DND-41 (cell line): ENCODE measurements at regions not wholly inside any gene's neighbourhood (a gene's known extent, or its start where the extent isn't known, plus 50 kb on each side); places are given as distances from the start of the nearest gene placed in this dataset.

Experiments
- EZH2 ChIP-seq: IDR thresholded peaks from 3 replicates; pipeline ENCODE4 v1.6.1; 2012; ENCODE audit warnings: borderline replicate concordance, low read depth, mild to moderate bottlenecking, moderate library complexity, low read length, inconsistent platforms; ENCODE audit not compliant: severe bottlenecking
- TF ChIP-seq, protein P1 (sequence below): IDR thresholded peaks from 2 replicates; pipeline ENCODE4 v1.5.1; 2012; ENCODE audit warnings: borderline replicate concordance, low read length, moderate library complexity, mild to moderate bottlenecking; ENCODE audit not compliant: poor library complexity, severe bottlenecking; ENCODE audit errors: extremely low read depth

DNA sequence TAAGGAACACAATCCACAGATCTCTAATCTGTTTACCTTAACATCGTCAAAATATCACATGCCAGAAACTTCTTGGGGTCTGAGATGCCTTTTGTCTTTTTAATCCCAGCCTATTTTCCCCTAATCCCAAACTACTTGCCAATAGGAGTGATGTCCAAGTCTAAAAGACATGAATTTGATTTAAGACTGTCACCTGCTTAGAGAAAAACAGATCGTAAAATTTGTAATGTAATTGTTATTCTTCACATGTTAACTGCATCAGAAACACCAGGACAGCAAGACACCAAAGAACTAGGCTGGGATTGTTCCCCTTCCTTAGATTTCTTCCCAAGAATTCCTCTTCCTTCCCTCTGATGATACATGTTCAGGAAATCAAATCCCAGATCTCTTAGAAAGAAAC, 198.1 kb upstream of the ARHGAP20 start:
- TF ChIP-seq, protein P1, sequence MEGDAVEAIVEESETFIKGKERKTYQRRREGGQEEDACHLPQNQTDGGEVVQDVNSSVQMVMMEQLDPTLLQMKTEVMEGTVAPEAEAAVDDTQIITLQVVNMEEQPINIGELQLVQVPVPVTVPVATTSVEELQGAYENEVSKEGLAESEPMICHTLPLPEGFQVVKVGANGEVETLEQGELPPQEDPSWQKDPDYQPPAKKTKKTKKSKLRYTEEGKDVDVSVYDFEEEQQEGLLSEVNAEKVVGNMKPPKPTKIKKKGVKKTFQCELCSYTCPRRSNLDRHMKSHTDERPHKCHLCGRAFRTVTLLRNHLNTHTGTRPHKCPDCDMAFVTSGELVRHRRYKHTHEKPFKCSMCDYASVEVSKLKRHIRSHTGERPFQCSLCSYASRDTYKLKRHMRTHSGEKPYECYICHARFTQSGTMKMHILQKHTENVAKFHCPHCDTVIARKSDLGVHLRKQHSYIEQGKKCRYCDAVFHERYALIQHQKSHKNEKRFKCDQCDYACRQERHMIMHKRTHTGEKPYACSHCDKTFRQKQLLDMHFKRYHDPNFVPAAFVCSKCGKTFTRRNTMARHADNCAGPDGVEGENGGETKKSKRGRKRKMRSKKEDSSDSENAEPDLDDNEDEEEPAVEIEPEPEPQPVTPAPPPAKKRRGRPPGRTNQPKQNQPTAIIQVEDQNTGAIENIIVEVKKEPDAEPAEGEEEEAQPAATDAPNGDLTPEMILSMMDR = no peak
- no peak for TF ChIP-seq EZH2
